ENCODE measurements at regions not wholly inside any gene's neighbourhood (a gene's known extent, or its start where the extent isn't known, plus 50 kb on each side); places are given as distances from the start of the nearest gene placed in this dataset.
A peak's percentile ranks its signal among the peaks of the same experiment; 100 is the strongest.

- Histone ChIP-seq H4K20me1 (ENCODE audit: control insufficient read depth, insufficient read depth, insufficient read length) (no peaks in the 10 kb centered on the region), H3K9me3 (ENCODE audit: control insufficient read depth, low read depth, low read length) (no peaks in the 10 kb centered on the region), H4K91ac (ENCODE audit: insufficient read length, low read depth, low read length) (no peak overlapping the region), H3K18ac (ENCODE audit: insufficient read length, low read depth, low read length) (no peak overlapping the region), H3K23ac (ENCODE audit: insufficient read length, low read depth, low read length) (no peak overlapping the region), H3K4me2 (ENCODE audit: insufficient read depth, insufficient read length, low read length) (no peak overlapping the region), H3K27me3 (ENCODE audit: insufficient read depth, low read length) (no peaks in the 10 kb centered on the region), H2BK12ac (ENCODE audit: insufficient read length, low read depth, low read length) (no peak overlapping the region), H3K23me2 (ENCODE audit: insufficient read length, low read depth, low read length, poor library complexity, severe bottlenecking) (no peaks in the 10 kb centered on the region), H3T11ph (ENCODE audit: low read length) (no peak overlapping the region), H3K9ac (ENCODE audit: extremely low read depth, insufficient read length, low read length) (no peak overlapping the region), H2BK120ac (ENCODE audit: low read depth, low read length, poor library complexity, severe bottlenecking) (no peak overlapping the region), H2BK20ac (ENCODE audit: low read depth, low read length, poor library complexity, severe bottlenecking) (peak overlapping the region; percentile 26), H3K4me1 (ENCODE audit: insufficient read depth, low read length) (peaks cover 6% of the 10 kb centered on the region), H2BK5ac (ENCODE audit: insufficient read length, low read length) (no peak overlapping the region), H4K5ac (ENCODE audit: insufficient read length, low read depth, low read length) (no peak overlapping the region), H2BK15ac (ENCODE audit: low read depth, low read length) (no peak overlapping the region), H3K27ac (ENCODE audit: insufficient read length, low read depth, low read length) (no peak overlapping the region), H2AK5ac (ENCODE audit: insufficient read length, low read length) (no peak overlapping the region), H3K79me2 (ENCODE audit: insufficient read depth, low read length) (no peaks in the 10 kb centered on the region), H3K79me1 (ENCODE audit: insufficient read depth, low read depth, low read length, poor library complexity, severe bottlenecking) (no peaks in the 10 kb centered on the region), H3K4ac (ENCODE audit: low read depth, low read length) (no peak overlapping the region), H4K8ac (replicated peaks; ENCODE audit: insufficient read length, low read depth, low read length) (no peak overlapping the region), H3K56ac (ENCODE audit: insufficient read length, low read depth, low read length) (no peak overlapping the region), H2AFZ (ENCODE audit: low read length) (no peak overlapping the region), H3K14ac (ENCODE audit: insufficient read depth, low read length) (no peak overlapping the region)
- Mint-ChIP-seq H3K4me3 (no peak overlapping the region), H3K27ac (no peak overlapping the region), H3K36me3 (ENCODE audit: insufficient read depth in 1 of 3, low read depth in 3 of 3) (0 out of 7 replicates have a peak, but pooled peaks cover 0 to 2% (median 0%) of the 10 kb centered on the region in 3 experiments), H3K9me3 (no peaks in the 10 kb centered on the region), H3K27me3 (ENCODE audit: low read depth) (no peaks in the 10 kb centered on the region), H3K4me1 (peaks cover 27 to 36% of the 10 kb centered on the region in 2 experiments)
- no peak for TF ChIP-seq CTCF (conservative IDR thresholded peaks at IDR 0.05)
- no peak for DNase-seq
Measured at GRCh38 chr11:92504004-92504403, 279.4 kb downstream of the FAT3 start.
